ENCODE measurements at regions not wholly inside any gene's neighbourhood (a gene's known extent, or its start where the extent isn't known, plus 50 kb on each side); places are given as distances from the start of the nearest gene placed in this dataset.
"Not testable (repeated sequence)": the region's sequence is repeated elsewhere in the genome, so short reads cannot be mapped to it uniquely, and the experiment has no call there.

GRCh38 chr14:45658917-45659299, 405.9 kb upstream of the MIS18BP1 start:
- H3K9me3 Mint-ChIP-seq = peaks cover 7 to 32% (median 13%) of the 10 kb centered on the region in 9 donors
- no peaks in the 10 kb centered on the region for H3K27me3 Mint-ChIP-seq
- POLR2A ChIA-PET = no interaction called here
- ATAC-seq (no peak), DNase-seq (no peak)
- no peak overlapping the region for H3K27ac Mint-ChIP-seq
- no peaks in the 10 kb centered on the region for H3K36me3 Mint-ChIP-seq
- no peak overlapping the region for H3K4me3 Mint-ChIP-seq
- no peaks in the 10 kb centered on the region for H3K4me1 Mint-ChIP-seq

- Mint-ChIP-seq H3K36me3 (no peaks in the 10 kb centered on the region), H3K4me1 (no peaks in the 10 kb centered on the region), H3K9me3 (peaks cover 7 to 28% (median 11%) of the 10 kb centered on the region in 9 donors), H3K4me3 (no peak overlapping the region), H3K27me3 (no peaks in the 10 kb centered on the region), H3K27ac (no peak overlapping the region)
- POLR2A ChIA-PET = no interaction called here
- ATAC-seq (no peak), DNase-seq (no peak)
These were observed 405.4 kb upstream of the MIS18BP1 start for GRCh38 chr14:45658226-45658916.

- H3K27me3 Mint-ChIP-seq = no peaks in the 10 kb centered on the region
- H3K4me3 Mint-ChIP-seq = no peak overlapping the region
- POLR2A ChIA-PET = no interaction called here
- ATAC-seq (no peak), DNase-seq (no peak)
- peaks cover 0 to 2% (median 0%) of the 10 kb centered on the region in 4 donors for H3K4me1 Mint-ChIP-seq
- peaks cover 0 to 19% (median 6%) of the 10 kb centered on the region in 9 donors for H3K9me3 Mint-ChIP-seq
- H3K27ac Mint-ChIP-seq = no peak overlapping the region
- H3K36me3 Mint-ChIP-seq = peaks cover 0 to 5% (median 0%) of the 10 kb centered on the region in 3 donors
These were observed 398.9 kb upstream of the MIS18BP1 start for GRCh38 chr14:45651890-45652289.

GRCh38 chr14:45650754-45651153, 397.8 kb upstream of the MIS18BP1 start:
- Mint-ChIP-seq H3K27ac (no peak overlapping the region), H3K4me1 (peaks cover 0 to 2% (median 0%) of the 10 kb centered on the region in 4 donors), H3K36me3 (peaks cover 0 to 5% (median 0%) of the 10 kb centered on the region in 3 donors), H3K4me3 (no peak overlapping the region), H3K9me3 (peaks cover 0 to 14% (median 4%) of the 10 kb centered on the region in 9 donors), H3K27me3 (no peaks in the 10 kb centered on the region)
- DNase-seq = no peak
- POLR2A ChIA-PET = no interaction called here
- no peak for ATAC-seq

GRCh38 chr14:45649051-45649450, 396.0 kb upstream of the MIS18BP1 start:
- POLR2A ChIA-PET = no interaction called here
- Mint-ChIP-seq H3K27ac (no peak overlapping the region), H3K36me3 (peaks cover 0 to 5% (median 0%) of the 10 kb centered on the region in 3 donors), H3K9me3 (peaks cover 0 to 14% (median 4%) of the 10 kb centered on the region in 9 donors), H3K27me3 (no peaks in the 10 kb centered on the region), H3K4me1 (peaks cover 0 to 2% (median 0%) of the 10 kb centered on the region in 4 donors), H3K4me3 (no peak overlapping the region)
- DNase-seq (no peak), ATAC-seq (no peak)

GRCh38 chr14:45641541-45641940, 388.5 kb upstream of the MIS18BP1 start:
- ATAC-seq (no peak), DNase-seq (no peak)
- POLR2A ChIA-PET = no interaction called here
- Mint-ChIP-seq H3K27me3 (no peaks in the 10 kb centered on the region), H3K9me3 (peaks cover 2 to 17% (median 9%) of the 10 kb centered on the region in 9 donors), H3K27ac (no peak overlapping the region), H3K4me1 (no peaks in the 10 kb centered on the region), H3K36me3 (peaks cover 0 to 5% (median 0%) of the 10 kb centered on the region in 3 donors), H3K4me3 (no peak overlapping the region)

GRCh38 chr14:45634651-45635441, 381.8 kb upstream of the MIS18BP1 start:
- peaks cover 3 to 17% (median 11%) of the 10 kb centered on the region in 9 donors for H3K9me3 Mint-ChIP-seq
- H3K4me1 Mint-ChIP-seq, H3K27me3 Mint-ChIP-seq, DNase-seq, H3K4me3 Mint-ChIP-seq, ATAC-seq, H3K27ac Mint-ChIP-seq, POLR2A ChIA-PET, H3K36me3 Mint-ChIP-seq: not testable (repeated sequence)

GRCh38 chr14:45633220-45633984, 380.4 kb upstream of the MIS18BP1 start:
- Mint-ChIP-seq H3K27me3 (no peaks in the 10 kb centered on the region), H3K27ac (no peak overlapping the region), H3K4me1 (no peaks in the 10 kb centered on the region), H3K9me3 (peaks cover 3 to 22% (median 10%) of the 10 kb centered on the region in 9 donors), H3K36me3 (peaks cover 0 to 5% (median 0%) of the 10 kb centered on the region in 3 donors), H3K4me3 (no peak overlapping the region)
- ATAC-seq = no peak
- POLR2A ChIA-PET = no interaction called here
- no peak for DNase-seq

- no peak overlapping the region for H3K27ac Mint-ChIP-seq
- no peak for DNase-seq
- peaks cover 0 to 19% (median 7%) of the 10 kb centered on the region in 9 donors for H3K9me3 Mint-ChIP-seq
- H3K4me1 Mint-ChIP-seq = no peaks in the 10 kb centered on the region
- ATAC-seq = no peak
- POLR2A ChIA-PET = no interaction called here
- no peaks in the 10 kb centered on the region for H3K36me3 Mint-ChIP-seq
- H3K27me3 Mint-ChIP-seq = no peaks in the 10 kb centered on the region
- no peak overlapping the region for H3K4me3 Mint-ChIP-seq
These were observed 368.7 kb upstream of the MIS18BP1 start for GRCh38 chr14:45621731-45622130.

GRCh38 chr14:45619831-45620230, 366.8 kb upstream of the MIS18BP1 start:
- Mint-ChIP-seq H3K4me3 (no peak overlapping the region), H3K27me3 (no peaks in the 10 kb centered on the region), H3K36me3 (no peaks in the 10 kb centered on the region), H3K4me1 (no peaks in the 10 kb centered on the region), H3K27ac (no peak overlapping the region), H3K9me3 (peaks cover 0 to 11% (median 3%) of the 10 kb centered on the region in 9 donors)
- no peak for ATAC-seq
- POLR2A ChIA-PET = no interaction called here
- DNase-seq = no peak

GRCh38 chr14:45610318-45610717, 357.3 kb upstream of the MIS18BP1 start:
- H3K9me3 Mint-ChIP-seq = peaks cover 0 to 13% (median 3%) of the 10 kb centered on the region in 9 donors
- no peak overlapping the region for H3K4me3 Mint-ChIP-seq
- H3K4me1 Mint-ChIP-seq = no peaks in the 10 kb centered on the region
- no peaks in the 10 kb centered on the region for H3K27me3 Mint-ChIP-seq
- ATAC-seq (no peak), DNase-seq (no peak)
- POLR2A ChIA-PET = no interaction called here
- peaks cover 0 to 8% (median 0%) of the 10 kb centered on the region in 3 donors for H3K36me3 Mint-ChIP-seq
- H3K27ac Mint-ChIP-seq = no peak overlapping the region

GRCh38 chr14:45587142-45587541, 334.1 kb upstream of the MIS18BP1 start:
- no peaks in the 10 kb centered on the region for H3K4me1 Mint-ChIP-seq
- H3K27me3 Mint-ChIP-seq = no peaks in the 10 kb centered on the region
- no peak for ATAC-seq
- no peak for DNase-seq
- POLR2A ChIA-PET = no interaction called here
- peaks cover 17 to 62% (median 28%) of the 10 kb centered on the region in 9 donors for H3K9me3 Mint-ChIP-seq
- no peak overlapping the region for H3K4me3 Mint-ChIP-seq
- H3K27ac Mint-ChIP-seq = no peak overlapping the region
- H3K36me3 Mint-ChIP-seq = peaks cover 0 to 5% (median 0%) of the 10 kb centered on the region in 3 donors

GRCh38 chr14:45559626-45560025, 306.6 kb upstream of the MIS18BP1 start:
- Mint-ChIP-seq H3K4me3 (no peak overlapping the region), H3K27me3 (no peaks in the 10 kb centered on the region), H3K4me1 (no peaks in the 10 kb centered on the region), H3K36me3 (no peaks in the 10 kb centered on the region), H3K9me3 (peaks cover 0 to 5% (median 0%) of the 10 kb centered on the region in 9 donors), H3K27ac (no peak overlapping the region)
- DNase-seq (no peak), ATAC-seq (no peak)
- POLR2A ChIA-PET = no interaction called here
